ENCODE measurements at regions not wholly inside any gene's neighbourhood (a gene's known extent, or its start where the extent isn't known, plus 50 kb on each side); places are given as distances from the start of the nearest gene placed in this dataset.

DNA sequence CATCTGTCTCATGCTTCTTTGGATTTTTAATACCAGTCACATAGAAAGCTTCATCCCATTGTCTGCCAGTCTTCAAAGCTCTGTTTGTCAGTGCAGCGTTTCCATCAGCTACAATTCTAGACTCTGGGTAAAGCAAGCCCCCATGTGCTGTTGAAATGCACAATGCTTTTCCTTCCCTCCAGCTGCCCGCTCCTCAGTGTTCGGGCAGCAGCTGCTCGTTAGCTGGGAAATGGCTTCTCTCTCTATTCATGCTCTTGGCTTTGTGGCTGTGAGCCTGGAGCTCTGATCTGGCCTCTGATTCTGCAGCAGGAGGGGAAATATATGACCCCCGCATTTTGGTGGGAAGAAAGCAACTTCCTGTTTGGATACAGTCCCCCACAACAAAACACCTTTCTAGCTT is 213.0 kb upstream of the CDYL start:
- TF ChIP-seq, protein P1, sequence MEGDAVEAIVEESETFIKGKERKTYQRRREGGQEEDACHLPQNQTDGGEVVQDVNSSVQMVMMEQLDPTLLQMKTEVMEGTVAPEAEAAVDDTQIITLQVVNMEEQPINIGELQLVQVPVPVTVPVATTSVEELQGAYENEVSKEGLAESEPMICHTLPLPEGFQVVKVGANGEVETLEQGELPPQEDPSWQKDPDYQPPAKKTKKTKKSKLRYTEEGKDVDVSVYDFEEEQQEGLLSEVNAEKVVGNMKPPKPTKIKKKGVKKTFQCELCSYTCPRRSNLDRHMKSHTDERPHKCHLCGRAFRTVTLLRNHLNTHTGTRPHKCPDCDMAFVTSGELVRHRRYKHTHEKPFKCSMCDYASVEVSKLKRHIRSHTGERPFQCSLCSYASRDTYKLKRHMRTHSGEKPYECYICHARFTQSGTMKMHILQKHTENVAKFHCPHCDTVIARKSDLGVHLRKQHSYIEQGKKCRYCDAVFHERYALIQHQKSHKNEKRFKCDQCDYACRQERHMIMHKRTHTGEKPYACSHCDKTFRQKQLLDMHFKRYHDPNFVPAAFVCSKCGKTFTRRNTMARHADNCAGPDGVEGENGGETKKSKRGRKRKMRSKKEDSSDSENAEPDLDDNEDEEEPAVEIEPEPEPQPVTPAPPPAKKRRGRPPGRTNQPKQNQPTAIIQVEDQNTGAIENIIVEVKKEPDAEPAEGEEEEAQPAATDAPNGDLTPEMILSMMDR (IDR thresholded peaks at IDR 0.05) = no peak
- TF ChIP-seq POLR2A (IDR thresholded peaks at IDR 0.05; ENCODE audit: low read depth) (no peak), POLR2AphosphoS5 (IDR thresholded peaks at IDR 0.05) (no peak)
